HFF-Myc (cell line): ENCODE measurements at regions not wholly inside any gene's neighbourhood (a gene's known extent, or its start where the extent isn't known, plus 50 kb on each side); places are given as distances from the start of the nearest gene placed in this dataset.

Experiments used
- DNase-seq: peaks from one replicate; pipeline ENCODE4 v3.0.0-alpha.2; 2011; ENCODE audit warnings: low read depth; ENCODE audit errors: extremely low read depth
- H3K4me3 ChIP-seq: replicated peaks from 2 replicates; pipeline ENCODE4 v1.5.1; 2011; ENCODE audit warnings: low read depth, mild to moderate bottlenecking, control low read depth, low read length
- CTCF ChIP-seq: IDR thresholded peaks from 2 replicates; pipeline ENCODE4 v1.5.1; 2012; ENCODE audit warnings: mild to moderate bottlenecking, low read depth, low read length, control low read depth; ENCODE audit errors: missing control alignments

- H3K4me3 ChIP-seq = no peak overlapping the region
- no peak for TF ChIP-seq CTCF
- DNase-seq = no peak
These were observed 260.8 kb downstream of the PLK2 start for GRCh38 chr5:58199087-58199486.

GRCh38 chr5:58198330-58198729, 261.6 kb downstream of the PLK2 start:
- no peak for DNase-seq
- no peak overlapping the region for H3K4me3 ChIP-seq
- TF ChIP-seq CTCF = no peak

GRCh38 chr5:58197875-58198274, 262.0 kb downstream of the PLK2 start:
- DNase-seq = no peak
- TF ChIP-seq CTCF = no peak
- H3K4me3 ChIP-seq = no peak overlapping the region

GRCh38 chr5:58191443-58191842, 268.4 kb downstream of the PLK2 start:
- no peak for DNase-seq
- no peak for TF ChIP-seq CTCF
- H3K4me3 ChIP-seq = no peak overlapping the region

GRCh38 chr5:58188262-58188651, 271.6 kb downstream of the PLK2 start:
- no peak for DNase-seq
- TF ChIP-seq CTCF = no peak
- no peak overlapping the region for H3K4me3 ChIP-seq

GRCh38 chr5:58187432-58188261, 272.2 kb downstream of the PLK2 start:
- no peak overlapping the region for H3K4me3 ChIP-seq
- no peak for DNase-seq
- no peak for TF ChIP-seq CTCF

GRCh38 chr5:58185801-58186200, 274.1 kb downstream of the PLK2 start:
- no peak overlapping the region for H3K4me3 ChIP-seq
- DNase-seq = no peak
- TF ChIP-seq CTCF = no peak
